Posterior vena cava (tissue), 2 donors: ENCODE measurements at regions not wholly inside any gene's neighbourhood (a gene's known extent, or its start where the extent isn't known, plus 50 kb on each side); places are given as distances from the start of the nearest gene placed in this dataset.
"Not testable (repeated sequence)": the region's sequence is repeated elsewhere in the genome, so short reads cannot be mapped to it uniquely, and the experiment has no call there.

Experiments used
- DNase-seq: peaks from one replicate; pipeline ENCODE4 v3.0.0-alpha.2; 2020; ENCODE audit warnings: low spot score
- intact Hi-C, 2 donors: fragments of 100-400 bp; cut with DNase I; formaldehyde crosslinking; loops; one replicate each; pipeline versions ENCODE4 v1.14.1 to v1.14.2; 2022 to 2023
- donor health status: DM: yes; HTN: yes; CAD: no.
- donor health status: DM: yes; HTN: yes; CAD: no.

- intact Hi-C loops = no loop called here
Observed at GRCh38 chr3:15896500-15896899, 98.7 kb upstream of the ANKRD28 start.

GRCh38 chr3:15899388-15899787, 101.6 kb upstream of the ANKRD28 start:
- intact Hi-C loops = no loop called here
- DNase-seq = no peak

More at GRCh38 chr3:15896500-15896899, 98.7 kb upstream of the ANKRD28 start:
- DNase-seq = no peak

- intact Hi-C loops = no loop called here
- no peak for DNase-seq
Observed at GRCh38 chr3:15903164-15903563, 105.4 kb upstream of the ANKRD28 start.

GRCh38 chr3:15903759-15904720, 106.3 kb upstream of the ANKRD28 start:
- intact Hi-C loops = no loop called here
- DNase-seq = peak; percentile 89

GRCh38 chr3:15905041-15905440, 107.3 kb upstream of the ANKRD28 start:
- no peak for DNase-seq
- intact Hi-C loops = no loop called here

- DNase-seq, intact Hi-C loops: not testable (repeated sequence)
Observed at GRCh38 chr3:15907403-15907802, 109.6 kb upstream of the ANKRD28 start.

GRCh38 chr3:15918988-15919387, 121.2 kb upstream of the ANKRD28 start:
- DNase-seq = no peak
- intact Hi-C loops = no loop called here

GRCh38 chr3:15919971-15920370, 122.2 kb upstream of the ANKRD28 start:
- no peak for DNase-seq
- intact Hi-C loops = no loop called here

GRCh38 chr3:15923640-15924405, 126.0 kb upstream of the ANKRD28 start:
- intact Hi-C loops = no loop called here
- no peak for DNase-seq

GRCh38 chr3:15924914-15925313, 127.1 kb upstream of the ANKRD28 start:
- intact Hi-C loops = no loop called here
- DNase-seq = no peak

- intact Hi-C loops = no loop called here
- DNase-seq = no peak
Observed at GRCh38 chr3:15926871-15927270, 129.1 kb upstream of the ANKRD28 start.

- intact Hi-C loops = no loop called here
- no peak for DNase-seq
Observed at GRCh38 chr3:15927969-15928368, 130.2 kb upstream of the ANKRD28 start.

GRCh38 chr3:15929944-15930571, 132.3 kb upstream of the ANKRD28 start:
- intact Hi-C loops = no loop called here
- DNase-seq = no peak

- intact Hi-C loops = no loop called here
- no peak for DNase-seq
Observed at GRCh38 chr3:15932348-15933300, 134.8 kb upstream of the ANKRD28 start.

GRCh38 chr3:15933439-15934139, 135.8 kb upstream of the ANKRD28 start:
- DNase-seq = no peak
- intact Hi-C loops = no loop called here

- intact Hi-C loops = no loop called here
- DNase-seq = no peak
Observed at GRCh38 chr3:15934389-15935195, 136.8 kb upstream of the ANKRD28 start.

GRCh38 chr3:15936312-15936711, 138.5 kb upstream of the ANKRD28 start:
- no peak for DNase-seq
- intact Hi-C loops = no loop called here
